VCaP (cell line): ENCODE measurements at regions not wholly inside any gene's neighbourhood (a gene's known extent, or its start where the extent isn't known, plus 50 kb on each side); places are given as distances from the start of the nearest gene placed in this dataset.

ENCODE experiments used
- H3K27ac ChIP-seq: fragments of 450-650 bp; 2 replicates; pipeline ENCODE4 v1.5.1; 2017
- CTCF ChIP-seq: fragments of 450-650 bp; conservative IDR thresholded peaks from 2 replicates; pipeline ENCODE4 v1.5.1; 2017; ENCODE audit warnings: mild to moderate bottlenecking, moderate library complexity

DNA sequence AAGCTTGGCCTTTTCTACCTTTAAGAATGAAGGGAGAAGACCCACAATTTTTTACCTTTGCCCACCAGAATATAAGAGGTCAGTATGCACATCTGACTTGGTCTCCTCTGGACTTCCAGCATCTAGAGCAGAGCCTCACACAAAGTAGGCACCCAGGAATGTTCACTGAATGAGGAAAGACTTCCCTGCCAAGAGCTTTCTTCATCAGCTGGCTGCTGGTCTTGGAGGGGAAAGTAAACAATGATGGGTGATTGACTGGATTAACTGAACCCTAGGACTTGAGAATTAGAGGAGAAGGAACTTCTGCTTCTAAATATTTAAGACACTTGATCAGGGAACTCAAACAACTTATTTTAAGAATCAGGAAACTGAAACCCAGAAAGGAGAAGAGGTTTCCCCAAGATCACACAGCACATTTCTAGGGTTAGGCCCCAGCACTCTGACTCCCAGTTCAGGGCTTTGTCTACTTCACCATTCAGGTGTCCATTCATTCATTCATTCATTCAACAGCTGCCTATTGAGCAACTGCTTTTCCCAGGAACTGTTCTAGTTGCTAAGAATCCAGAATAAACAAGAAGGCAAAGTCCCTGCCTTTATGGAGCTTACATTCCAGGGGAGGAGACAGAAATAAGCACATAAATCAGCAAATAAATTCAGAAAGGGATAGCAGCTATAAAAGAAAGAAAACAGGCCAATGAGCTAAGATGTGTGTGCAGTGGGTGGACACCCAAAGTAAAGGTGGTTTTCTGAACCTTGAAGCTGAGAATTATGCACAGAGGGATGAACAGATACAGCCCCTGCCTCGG is 216.9 kb upstream of the LRFN2 start:
- no peak overlapping the region for H3K27ac ChIP-seq
- no peak for TF ChIP-seq CTCF

GRCh38 chr6:40802481-40802880 is 215.3 kb upstream of the LRFN2 start:
- H3K27ac ChIP-seq: no peak overlapping the region
- TF ChIP-seq CTCF: no peak

- no peak for TF ChIP-seq CTCF
These were observed 212.4 kb upstream of the LRFN2 start for GRCh38 chr6:40799296-40800140.

DNA sequence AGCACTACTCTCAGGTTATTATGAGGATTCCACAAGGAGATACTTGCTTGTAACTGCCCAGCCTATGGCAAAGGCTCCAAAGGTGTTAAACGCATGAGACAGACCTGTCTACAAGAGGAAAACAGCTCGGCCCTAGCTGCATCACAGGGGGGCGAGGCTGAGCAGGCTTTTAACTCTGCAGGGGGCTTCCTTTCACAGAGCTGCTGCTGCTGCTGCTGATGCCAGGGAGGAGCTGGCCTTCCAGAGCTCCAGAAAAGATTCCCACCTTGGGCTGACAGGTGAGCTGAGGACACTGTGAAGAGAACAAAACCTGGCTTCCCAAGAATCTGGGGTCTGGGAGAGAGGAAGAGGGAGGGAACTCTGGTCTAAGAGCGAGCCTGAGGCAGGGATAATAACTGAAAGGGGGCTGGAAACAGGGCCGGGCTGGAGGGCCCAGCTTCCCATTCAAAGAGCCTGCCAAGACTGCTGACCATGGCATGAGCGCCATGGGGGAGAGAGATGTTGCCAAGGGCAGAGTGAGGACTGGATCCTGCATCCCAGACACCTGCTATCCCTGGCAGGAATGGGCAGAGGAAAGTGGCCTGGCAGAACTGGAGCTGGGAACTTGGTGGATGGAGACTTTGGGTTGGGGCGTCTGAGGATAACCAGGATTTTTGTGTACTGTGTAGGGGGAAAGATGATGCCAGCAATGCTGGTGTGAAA is 211.1 kb upstream of the LRFN2 start:
- no peak for TF ChIP-seq CTCF
- H3K27ac ChIP-seq: no peak overlapping the region

More at GRCh38 chr6:40799296-40800140, 212.4 kb upstream of the LRFN2 start:
- H3K27ac ChIP-seq: no peak overlapping the region

DNA sequence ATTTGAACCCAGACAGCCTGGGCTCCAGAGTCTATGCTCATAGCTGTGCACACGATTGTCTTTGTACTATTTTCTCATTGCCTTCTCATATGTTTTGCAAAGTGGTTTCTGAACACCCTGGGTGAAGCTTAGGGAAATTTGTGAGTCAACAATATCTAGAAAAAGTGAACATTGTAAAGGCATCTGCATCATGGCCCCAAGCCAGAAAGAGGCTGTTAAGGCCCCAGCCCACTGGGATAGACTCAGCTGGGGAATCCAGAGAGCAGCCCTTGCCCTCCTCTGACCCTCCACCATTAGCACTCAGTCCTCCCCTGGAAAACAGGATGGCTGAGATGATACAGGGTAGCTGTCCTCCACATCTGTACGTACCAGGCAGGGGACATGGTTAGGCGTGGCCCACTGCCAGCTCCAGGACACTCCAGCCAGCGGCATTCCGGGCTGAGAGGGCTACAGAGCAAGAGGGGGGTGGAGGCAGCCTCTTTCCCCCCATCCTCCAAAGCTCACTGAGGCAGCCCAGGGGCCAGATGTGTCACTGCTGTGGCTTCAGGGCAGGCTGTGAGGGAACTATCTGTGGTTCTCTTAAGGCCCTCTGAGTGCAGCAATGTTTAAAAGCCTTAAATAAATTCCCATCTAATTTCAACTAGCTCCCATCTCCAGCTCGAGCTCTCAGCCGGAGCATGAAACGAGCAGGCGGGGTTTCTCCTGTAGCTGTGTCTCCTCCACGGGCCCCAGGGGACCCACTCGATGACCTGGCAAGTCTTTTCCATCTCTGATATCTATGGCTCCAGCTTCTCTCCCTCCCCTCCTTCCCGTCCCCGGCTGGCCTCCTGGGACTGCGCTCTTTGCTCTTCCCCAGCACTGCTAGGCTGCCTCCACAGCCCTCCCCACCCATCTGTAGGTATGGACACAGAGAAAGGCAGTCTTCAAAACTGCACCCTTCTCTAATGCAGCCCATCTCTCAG is 209.4 kb upstream of the LRFN2 start:
- H3K27ac ChIP-seq: no peak overlapping the region
- no peak for TF ChIP-seq CTCF

- H3K27ac ChIP-seq: no peak overlapping the region
- no peak for TF ChIP-seq CTCF
These were observed 207.4 kb upstream of the LRFN2 start for GRCh38 chr6:40794586-40794985.
